Progenitor cell of endocrine pancreas (in vitro differentiated cells): ENCODE measurements at regions not wholly inside any gene's neighbourhood (a gene's known extent, or its start where the extent isn't known, plus 50 kb on each side); places are given as distances from the start of the nearest gene placed in this dataset.

ENCODE experiments used
- DNase-seq: peaks from one replicate; pipeline ENCODE4 v3.0.0; 2021; ENCODE audit warnings: low spot score; ENCODE audit not compliant: unreplicated experiment
- H3K27ac Mint-ChIP-seq: 2 replicates; pipeline ENCODE4 v1.8.0; 2021; ENCODE audit warnings: mild to moderate bottlenecking, moderate library complexity, mixed read lengths
- H3K27me3 Mint-ChIP-seq: 2 replicates; pipeline ENCODE4 v1.8.0; 2021; ENCODE audit warnings: mixed read lengths
- H3K36me3 Mint-ChIP-seq: 2 replicates; pipeline ENCODE4 v1.8.0; 2022; ENCODE audit warnings: mixed read lengths; ENCODE audit not compliant: insufficient read depth
- H3K4me1 Mint-ChIP-seq: 2 replicates; pipeline ENCODE4 v1.8.0; 2021; ENCODE audit warnings: low read depth, mixed read lengths
- H3K4me3 Mint-ChIP-seq: 2 replicates; pipeline ENCODE4 v1.8.0; 2021; ENCODE audit warnings: low read depth, mild to moderate bottlenecking, moderate library complexity, mixed read lengths
- H3K9me3 Mint-ChIP-seq: 2 replicates; pipeline ENCODE4 v1.8.0; 2021; ENCODE audit warnings: low read depth, mixed read lengths
- CTCF ChIP-seq: fragments of 200-600 bp; sonication (generic); IDR thresholded peaks from one replicate; pipeline ENCODE4 v1.5.0; 2021; ENCODE audit warnings: antibody characterized with exemption, mild to moderate bottlenecking; ENCODE audit not compliant: unreplicated experiment

- H3K9me3 Mint-ChIP-seq = no peaks in the 10 kb centered on the region
- no peaks in the 10 kb centered on the region for H3K4me1 Mint-ChIP-seq
- no peaks in the 10 kb centered on the region for H3K36me3 Mint-ChIP-seq
- no peak overlapping the region for H3K4me3 Mint-ChIP-seq
- TF ChIP-seq CTCF = no peak
- peaks cover 6% of the 10 kb centered on the region for H3K27me3 Mint-ChIP-seq
- no peak overlapping the region for H3K27ac Mint-ChIP-seq
- no peak for DNase-seq
Observed at GRCh38 chr2:23122681-23123215, 262.2 kb upstream of the KLHL29 start.

DNA sequence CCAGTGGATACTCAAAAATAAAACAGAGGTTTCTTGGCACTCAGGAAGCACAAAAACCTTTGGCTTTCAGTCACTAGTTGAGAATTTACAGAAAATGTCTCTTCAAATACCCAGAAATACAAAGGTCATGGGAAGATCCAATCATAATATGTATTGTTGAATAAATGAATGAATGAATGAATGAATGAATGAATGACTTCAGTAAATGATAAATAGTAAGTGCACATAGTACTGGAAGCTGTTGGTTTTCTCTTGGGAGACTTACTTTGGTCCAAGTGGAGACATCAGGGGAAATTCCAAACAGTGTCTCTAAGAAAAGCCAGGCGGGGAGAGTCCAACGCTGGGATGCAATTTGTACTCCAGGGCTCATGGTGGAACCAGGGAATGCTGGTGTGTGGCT, 261.3 kb upstream of the KLHL29 start:
- H3K9me3 Mint-ChIP-seq = no peaks in the 10 kb centered on the region
- H3K27ac Mint-ChIP-seq = no peak overlapping the region
- TF ChIP-seq CTCF = no peak
- no peaks in the 10 kb centered on the region for H3K36me3 Mint-ChIP-seq
- DNase-seq = no peak
- H3K4me3 Mint-ChIP-seq = no peak overlapping the region
- no peaks in the 10 kb centered on the region for H3K4me1 Mint-ChIP-seq
- peaks cover 6% of the 10 kb centered on the region for H3K27me3 Mint-ChIP-seq

DNA sequence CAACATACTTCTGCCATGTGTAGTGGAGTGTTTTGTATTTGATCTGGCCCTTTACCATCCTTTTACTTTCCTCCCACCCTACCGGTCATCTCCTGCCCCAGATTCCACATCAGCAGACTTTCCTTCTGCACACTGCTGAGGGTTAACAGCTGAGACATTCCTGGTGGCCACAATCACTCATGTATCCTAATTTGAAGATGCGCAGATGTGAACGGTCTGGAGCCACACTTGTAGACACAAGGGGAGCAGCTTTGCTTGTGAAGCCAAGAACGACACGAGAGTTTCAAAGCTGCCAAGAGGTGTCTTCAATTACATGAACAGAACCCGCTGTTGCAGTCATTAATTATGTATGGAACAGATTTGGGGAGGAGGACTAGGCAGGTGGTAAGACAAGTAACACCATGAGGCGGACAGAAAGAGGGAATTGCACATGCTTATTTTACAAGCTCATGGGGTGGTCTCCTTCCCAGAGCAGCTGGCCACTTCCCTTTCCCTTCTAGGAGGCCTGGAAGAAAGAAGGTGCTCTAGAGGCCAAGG, 260.7 kb upstream of the KLHL29 start:
- Mint-ChIP-seq H3K36me3 (no peaks in the 10 kb centered on the region), H3K9me3 (peaks cover 4% of the 10 kb centered on the region), H3K27me3 (peaks cover 6% of the 10 kb centered on the region), H3K4me3 (no peak overlapping the region), H3K4me1 (no peaks in the 10 kb centered on the region), H3K27ac (no peak overlapping the region)
- TF ChIP-seq CTCF = no peak
- DNase-seq = no peak

GRCh38 chr2:23127465-23127864, 257.5 kb upstream of the KLHL29 start:
- DNase-seq = no peak
- no peaks in the 10 kb centered on the region for H3K27me3 Mint-ChIP-seq
- H3K9me3 Mint-ChIP-seq = peaks cover 4% of the 10 kb centered on the region
- H3K4me3 Mint-ChIP-seq = no peak overlapping the region
- TF ChIP-seq CTCF = no peak
- H3K36me3 Mint-ChIP-seq = no peaks in the 10 kb centered on the region
- no peak overlapping the region for H3K27ac Mint-ChIP-seq
- no peaks in the 10 kb centered on the region for H3K4me1 Mint-ChIP-seq

- Mint-ChIP-seq H3K4me3 (no peak overlapping the region), H3K27ac (no peak overlapping the region), H3K27me3 (no peaks in the 10 kb centered on the region), H3K9me3 (peaks cover 4% of the 10 kb centered on the region), H3K36me3 (no peaks in the 10 kb centered on the region), H3K4me1 (no peaks in the 10 kb centered on the region)
- TF ChIP-seq CTCF = no peak
- no peak for DNase-seq
Observed at GRCh38 chr2:23128684-23129292, 256.2 kb upstream of the KLHL29 start.
